ENCODE measurements at regions not wholly inside any gene's neighbourhood (a gene's known extent, or its start where the extent isn't known, plus 50 kb on each side); places are given as distances from the start of the nearest gene placed in this dataset.

- TF ChIP-seq POLR2A (IDR thresholded peaks at IDR 0.05), result no peak
- no peak for TF ChIP-seq CTCF (IDR thresholded peaks at IDR 0.05)
These were observed 216.4 kb downstream of the ANKRD60 start for GRCh38 chr20:58011947-58012610.

Measured in uterus (tissue), 2 donors.